MM.1S (cell line): ENCODE measurements at regions not wholly inside any gene's neighbourhood (a gene's known extent, or its start where the extent isn't known, plus 50 kb on each side); places are given as distances from the start of the nearest gene placed in this dataset.

Experiments used
- EZH2 ChIP-seq: fragments of 300-600 bp; sonication (generic); optimal IDR thresholded peaks from 2 replicates; pipeline ENCODE3; 2017; ENCODE audit warnings: low read depth, mild to moderate bottlenecking, antibody characterized with exemption, low read length, mixed read lengths
- TF ChIP-seq, protein P1 (sequence below): fragments of 300-600 bp; sonication (generic); IDR thresholded peaks from 2 replicates; pipeline ENCODE4 v1.5.1; 2016; ENCODE audit warnings: antibody characterized with exemption, low read length, mixed read lengths

DNA sequence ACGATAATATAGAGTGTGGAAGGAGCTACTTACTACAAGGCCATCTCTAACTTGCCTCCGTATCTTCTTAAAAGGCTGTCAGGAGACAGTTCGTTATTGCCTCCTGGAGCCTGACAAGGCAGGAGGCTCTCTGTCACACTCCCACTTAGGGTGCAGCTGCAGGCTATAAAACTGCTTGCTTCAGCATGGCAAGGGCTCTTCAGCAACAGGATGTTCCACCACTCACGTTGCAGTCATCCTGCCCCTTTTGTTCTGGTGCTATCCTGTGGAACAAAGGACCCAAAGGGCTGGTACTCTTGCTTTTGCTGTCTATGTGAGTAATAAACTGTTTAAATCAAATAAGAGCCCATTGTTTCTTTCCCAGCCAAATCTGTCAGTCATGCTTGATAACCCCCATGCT is 508.9 kb downstream of the NTRK2 start:
- TF ChIP-seq, protein P1, sequence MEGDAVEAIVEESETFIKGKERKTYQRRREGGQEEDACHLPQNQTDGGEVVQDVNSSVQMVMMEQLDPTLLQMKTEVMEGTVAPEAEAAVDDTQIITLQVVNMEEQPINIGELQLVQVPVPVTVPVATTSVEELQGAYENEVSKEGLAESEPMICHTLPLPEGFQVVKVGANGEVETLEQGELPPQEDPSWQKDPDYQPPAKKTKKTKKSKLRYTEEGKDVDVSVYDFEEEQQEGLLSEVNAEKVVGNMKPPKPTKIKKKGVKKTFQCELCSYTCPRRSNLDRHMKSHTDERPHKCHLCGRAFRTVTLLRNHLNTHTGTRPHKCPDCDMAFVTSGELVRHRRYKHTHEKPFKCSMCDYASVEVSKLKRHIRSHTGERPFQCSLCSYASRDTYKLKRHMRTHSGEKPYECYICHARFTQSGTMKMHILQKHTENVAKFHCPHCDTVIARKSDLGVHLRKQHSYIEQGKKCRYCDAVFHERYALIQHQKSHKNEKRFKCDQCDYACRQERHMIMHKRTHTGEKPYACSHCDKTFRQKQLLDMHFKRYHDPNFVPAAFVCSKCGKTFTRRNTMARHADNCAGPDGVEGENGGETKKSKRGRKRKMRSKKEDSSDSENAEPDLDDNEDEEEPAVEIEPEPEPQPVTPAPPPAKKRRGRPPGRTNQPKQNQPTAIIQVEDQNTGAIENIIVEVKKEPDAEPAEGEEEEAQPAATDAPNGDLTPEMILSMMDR, result no peak
- TF ChIP-seq EZH2, result no peak
